HAP-1 (cell line): ENCODE measurements at regions not wholly inside any gene's neighbourhood (a gene's known extent, or its start where the extent isn't known, plus 50 kb on each side); places are given as distances from the start of the nearest gene placed in this dataset.
"Not testable (repeated sequence)": the region's sequence is repeated elsewhere in the genome, so short reads cannot be mapped to it uniquely, and the experiment has no call there.

Experiments
- DNase-seq, 2 experiments: peaks; one replicate each; pipeline ENCODE4 v3.0.0-alpha.2; 2016 to 2020; ENCODE audit warnings: low spot score in 2 of 2
- H3K27me3 ChIP-seq: fragments of 250-450 bp; sonication (Bioruptor Pico); 2 replicates; pipeline ENCODE4 v1.5.1; 2020; ENCODE audit warnings: low read depth, mild to moderate bottlenecking, moderate library complexity
- H3K36me3 ChIP-seq: fragments of 250-450 bp; sonication (Bioruptor Pico); replicated peaks from 2 replicates; pipeline ENCODE4 v1.5.1; 2020; ENCODE audit warnings: mild to moderate bottlenecking
- H3K4me1 ChIP-seq: fragments of 250-450 bp; sonication (Bioruptor Pico); 2 replicates; pipeline ENCODE4 v1.5.1; 2020; ENCODE audit warnings: mild to moderate bottlenecking
- H3K4me3 ChIP-seq: fragments of 250-450 bp; sonication (Bioruptor Pico); 2 replicates; pipeline ENCODE4 v1.5.1; 2020; ENCODE audit warnings: mild to moderate bottlenecking, moderate library complexity
- H3K9me3 ChIP-seq: fragments of 250-450 bp; sonication (Bioruptor Pico); 2 replicates; pipeline ENCODE4 v1.5.1; 2020; ENCODE audit warnings: mild to moderate bottlenecking, moderate library complexity
- in situ Hi-C: fragments of 300-500 bp; cut with MboI; formaldehyde crosslinking; loops from 3 replicates; pipeline ENCODE4 v1.14.3; 2020; ENCODE audit warnings: low sequenced_read_pairs, inconsistent platforms, mixed read lengths

DNA sequence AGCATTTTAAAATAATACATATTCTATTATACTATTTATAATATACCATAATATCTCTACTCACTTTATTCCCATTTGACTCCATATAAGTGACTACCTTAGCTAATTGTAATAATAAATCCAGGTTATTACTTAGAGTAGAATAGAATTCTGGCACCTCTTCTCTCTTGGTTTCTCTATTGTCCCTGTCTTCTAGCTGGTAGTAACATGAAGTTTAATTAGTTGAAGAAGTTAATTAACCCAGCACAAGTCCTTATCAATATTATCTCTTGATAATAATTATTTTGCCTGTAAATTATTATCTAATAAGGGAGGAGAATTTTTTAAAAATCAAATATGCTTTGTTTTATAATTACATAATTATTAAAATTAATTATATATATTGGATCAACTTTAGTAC, 1571.2 kb upstream of the PRR20A start:
- H3K36me3 ChIP-seq, result no peaks in the 10 kb centered on the region
- H3K27me3 ChIP-seq, result no peaks in the 10 kb centered on the region
- no peaks in the 10 kb centered on the region for H3K9me3 ChIP-seq
- no peaks in the 10 kb centered on the region for H3K4me1 ChIP-seq
- no peak overlapping the region for H3K4me3 ChIP-seq
- no peak for DNase-seq
- in situ Hi-C loops, result no loop called here

DNA sequence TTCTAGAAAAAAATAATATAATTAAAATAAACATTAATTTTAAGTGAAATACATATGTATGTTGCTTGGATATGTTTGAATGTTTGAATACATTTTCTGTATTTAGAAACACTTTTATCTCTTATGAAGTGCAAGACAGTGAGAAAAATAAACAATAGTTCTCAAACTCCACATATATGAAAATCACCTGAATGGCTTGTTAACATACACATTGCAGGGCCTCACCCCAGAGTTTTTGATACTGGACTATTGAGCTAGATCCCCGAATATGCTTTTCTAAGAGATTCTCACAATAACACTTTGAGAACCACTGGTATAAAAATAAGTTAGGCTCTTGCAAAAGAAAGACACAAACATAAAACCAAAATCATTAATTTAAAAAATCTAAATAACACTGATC, 1570.3 kb upstream of the PRR20A start:
- no peaks in the 10 kb centered on the region for H3K4me1 ChIP-seq
- DNase-seq, result no peak
- in situ Hi-C loops, result no loop called here
- no peaks in the 10 kb centered on the region for H3K36me3 ChIP-seq
- H3K9me3 ChIP-seq, result no peaks in the 10 kb centered on the region
- H3K4me3 ChIP-seq, result no peak overlapping the region
- no peaks in the 10 kb centered on the region for H3K27me3 ChIP-seq

- in situ Hi-C loops, result no loop called here
- Histone ChIP-seq H3K9me3 (no peaks in the 10 kb centered on the region), H3K27me3 (no peaks in the 10 kb centered on the region), H3K4me3 (no peak overlapping the region), H3K36me3 (no peaks in the 10 kb centered on the region), H3K4me1 (no peaks in the 10 kb centered on the region)
- DNase-seq, result no peak
These were observed 1569.4 kb upstream of the PRR20A start for GRCh38 chr13:55571237-55571867.

GRCh38 chr13:55572408-55572807, 1568.3 kb upstream of the PRR20A start:
- in situ Hi-C loops, result no loop called here
- H3K4me1 ChIP-seq, result no peaks in the 10 kb centered on the region
- H3K36me3 ChIP-seq, result no peaks in the 10 kb centered on the region
- DNase-seq, result no peak
- no peaks in the 10 kb centered on the region for H3K9me3 ChIP-seq
- no peaks in the 10 kb centered on the region for H3K27me3 ChIP-seq
- H3K4me3 ChIP-seq, result no peak overlapping the region

DNA sequence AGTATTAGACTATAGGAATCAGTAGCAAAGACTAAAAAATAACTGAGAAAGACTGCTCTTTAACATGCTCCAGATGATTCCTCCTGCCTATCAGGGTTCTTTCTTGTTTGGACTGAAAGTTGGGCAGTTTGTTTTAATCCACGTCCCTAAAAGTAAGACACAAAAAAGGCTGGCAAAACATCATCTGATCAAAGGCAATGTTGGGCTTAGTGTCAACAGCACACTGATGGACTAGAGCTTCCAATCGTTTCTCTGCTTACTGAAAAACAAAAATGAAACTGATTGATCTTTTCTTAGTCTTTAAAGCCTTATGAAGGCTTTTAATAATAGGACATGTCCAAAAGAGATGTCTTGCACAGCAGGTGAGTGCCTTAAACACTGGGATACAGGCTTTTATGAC, 1567.9 kb upstream of the PRR20A start:
- Histone ChIP-seq H3K4me1 (no peaks in the 10 kb centered on the region), H3K27me3 (no peaks in the 10 kb centered on the region), H3K36me3 (no peaks in the 10 kb centered on the region), H3K4me3 (no peak overlapping the region), H3K9me3 (no peaks in the 10 kb centered on the region)
- no peak for DNase-seq
- in situ Hi-C loops, result no loop called here

GRCh38 chr13:55573565-55573964, 1567.2 kb upstream of the PRR20A start:
- no peaks in the 10 kb centered on the region for H3K4me1 ChIP-seq
- H3K4me3 ChIP-seq, result no peak overlapping the region
- H3K27me3 ChIP-seq, result no peaks in the 10 kb centered on the region
- in situ Hi-C loops, result no loop called here
- H3K9me3 ChIP-seq, result no peaks in the 10 kb centered on the region
- DNase-seq, result no peak
- H3K36me3 ChIP-seq, result no peaks in the 10 kb centered on the region

GRCh38 chr13:55576389-55576788, 1564.3 kb upstream of the PRR20A start:
- DNase-seq, result no peak
- Histone ChIP-seq H3K9me3 (no peaks in the 10 kb centered on the region), H3K27me3 (no peaks in the 10 kb centered on the region), H3K4me3 (no peak overlapping the region), H3K4me1 (no peaks in the 10 kb centered on the region), H3K36me3 (no peaks in the 10 kb centered on the region)
- in situ Hi-C loops, result no loop called here

- Histone ChIP-seq H3K4me3 (no peak overlapping the region), H3K27me3 (no peaks in the 10 kb centered on the region), H3K4me1 (no peaks in the 10 kb centered on the region), H3K36me3 (no peaks in the 10 kb centered on the region), H3K9me3 (no peaks in the 10 kb centered on the region)
- DNase-seq, result no peak
- in situ Hi-C loops, result no loop called here
These were observed 1563.5 kb upstream of the PRR20A start for GRCh38 chr13:55577082-55577846.

- H3K27me3 ChIP-seq, result no peaks in the 10 kb centered on the region
- H3K4me1 ChIP-seq, result no peaks in the 10 kb centered on the region
- H3K36me3 ChIP-seq, result no peaks in the 10 kb centered on the region
- no peak for DNase-seq
- no peak overlapping the region for H3K4me3 ChIP-seq
- no peaks in the 10 kb centered on the region for H3K9me3 ChIP-seq
- in situ Hi-C loops, result no loop called here
These were observed 1562.9 kb upstream of the PRR20A start for GRCh38 chr13:55577847-55578210.

DNA sequence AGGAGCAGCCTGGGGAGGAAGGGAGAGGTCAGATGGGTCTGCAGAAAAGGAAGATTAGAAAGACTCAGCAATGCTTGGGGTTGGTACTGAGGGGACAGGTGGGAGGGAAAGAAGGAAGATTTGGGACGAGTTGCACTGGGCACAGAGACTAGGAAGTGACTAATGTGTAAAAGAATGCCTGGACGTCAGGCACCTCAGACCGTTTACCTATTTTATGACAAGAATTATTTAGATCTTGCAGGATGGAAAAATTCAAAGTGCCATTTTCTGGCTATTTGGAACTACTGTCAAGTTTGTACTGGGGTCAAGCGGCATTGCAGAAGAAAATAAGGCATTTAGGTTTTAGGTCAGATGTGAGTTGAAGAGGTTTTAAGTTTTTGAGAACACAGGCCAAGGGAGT, 1558.4 kb upstream of the PRR20A start:
- DNase-seq, H3K4me1 ChIP-seq, H3K27me3 ChIP-seq, H3K9me3 ChIP-seq, in situ Hi-C loops, H3K4me3 ChIP-seq, H3K36me3 ChIP-seq: not testable (repeated sequence)

- H3K4me1 ChIP-seq, result no peaks in the 10 kb centered on the region; the same call in 1 of the 2 replicates
- no peak overlapping the region for H3K4me3 ChIP-seq
- H3K9me3 ChIP-seq, result no peaks in the 10 kb centered on the region
- H3K27me3 ChIP-seq, result no peaks in the 10 kb centered on the region
- no peaks in the 10 kb centered on the region for H3K36me3 ChIP-seq
- peak in 1 of 2 experiments; percentile 49 for DNase-seq
- in situ Hi-C loops, result no loop called here
These were observed 1556.6 kb upstream of the PRR20A start for GRCh38 chr13:55583953-55584593.

DNA sequence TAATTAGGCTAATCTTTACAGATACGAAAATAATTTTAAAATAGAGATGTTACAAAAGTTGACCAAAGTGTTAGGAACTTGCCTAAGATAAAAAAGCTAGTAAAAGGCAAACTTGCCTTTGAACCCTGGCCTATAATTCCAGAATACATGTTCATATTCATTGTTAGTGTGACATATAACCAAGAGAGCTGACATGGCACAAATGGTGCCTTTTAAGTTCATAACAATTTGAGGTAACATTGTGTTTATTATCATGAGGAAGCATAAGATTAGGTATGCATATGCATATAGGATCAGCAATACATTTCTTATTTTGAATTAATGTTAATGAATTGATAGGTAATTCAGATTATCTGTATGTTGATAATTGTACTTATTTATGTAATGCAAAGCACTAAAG, 1537.9 kb upstream of the PRR20A start:
- Histone ChIP-seq H3K27me3 (no peaks in the 10 kb centered on the region), H3K36me3 (no peaks in the 10 kb centered on the region), H3K4me1 (no peaks in the 10 kb centered on the region), H3K9me3 (no peaks in the 10 kb centered on the region), H3K4me3 (no peak overlapping the region)
- in situ Hi-C loops, result no loop called here
- no peak for DNase-seq

GRCh38 chr13:55606045-55606665, 1534.6 kb upstream of the PRR20A start:
- Histone ChIP-seq H3K9me3 (no peaks in the 10 kb centered on the region), H3K36me3 (no peaks in the 10 kb centered on the region), H3K27me3 (no peaks in the 10 kb centered on the region), H3K4me3 (no peak overlapping the region), H3K4me1 (no peaks in the 10 kb centered on the region)
- in situ Hi-C loops, result no loop called here
- DNase-seq, result no peak
